Activated B cell treated with CpG ODN at 0.5 μM for 24 hours (primary cell): ENCODE measurements at regions not wholly inside any gene's neighbourhood (a gene's known extent, or its start where the extent isn't known, plus 50 kb on each side); places are given as distances from the start of the nearest gene placed in this dataset.

Experiments
- ATAC-seq: fragments of 200-7000 bp; cut with Tn5 transposase; one replicate; pipeline ENCODE4 v1.10.0; 2021; ENCODE audit warnings: low read depth, mild to moderate bottlenecking, moderate library complexity
- CTCF ChIA-PET: fragments of 350-600 bp; sonication (Branson Sonifier 250); formaldehyde crosslinking; loops from one replicate; lab custom pipeline; 2021; ENCODE audit warnings: antibody characterized with exemption; lab: Charles Lee
- POLR2A ChIA-PET: fragments of 350-600 bp; sonication (Branson Sonifier 250); formaldehyde crosslinking; loops from one replicate; lab custom pipeline; 2021; ENCODE audit warnings: antibody characterized with exemption; lab: Charles Lee
- DNase-seq: peaks from one replicate; pipeline ENCODE4 v3.0.0; 2022
- H3K27ac Mint-ChIP-seq: one replicate; pipeline ENCODE4 v1.8.0; 2020; ENCODE audit warnings: mixed read lengths
- H3K27me3 Mint-ChIP-seq: one replicate; pipeline ENCODE4 v1.8.0; 2021; ENCODE audit warnings: mixed read lengths
- H3K36me3 Mint-ChIP-seq: one replicate; pipeline ENCODE4 v1.8.0; 2021; ENCODE audit warnings: low read depth, mixed read lengths
- H3K4me1 Mint-ChIP-seq: one replicate; pipeline ENCODE4 v1.8.0; 2021; ENCODE audit warnings: mixed read lengths
- H3K4me3 Mint-ChIP-seq: one replicate; pipeline ENCODE4 v1.8.0; 2020; ENCODE audit warnings: mild to moderate bottlenecking, mixed read lengths
- H3K9me3 Mint-ChIP-seq: one replicate; pipeline ENCODE4 v1.8.0; 2020; ENCODE audit warnings: mixed read lengths
- CTCF ChIP-seq: fragments of 200-600 bp; IDR thresholded peaks from one replicate; pipeline ENCODE4 v1.8.0; 2022; ENCODE audit warnings: antibody characterized with exemption, mild to moderate bottlenecking
- intact Hi-C: fragments of 100-400 bp; cut with micrococcal nuclease; formaldehyde crosslinking; loops from one replicate; pipeline ENCODE4 v1.15.1; 2024

- TF ChIP-seq CTCF = no peak
- Mint-ChIP-seq H3K4me1 (no peaks in the 10 kb centered on the region), H3K27ac (no peak overlapping the region), H3K27me3 (peaks cover 8% of the 10 kb centered on the region), H3K9me3 (no peaks in the 10 kb centered on the region), H3K36me3 (no peaks in the 10 kb centered on the region), H3K4me3 (no peak overlapping the region)
- ChIA-PET CTCF (no interaction called here), POLR2A (no interaction called here)
- intact Hi-C loops = loop anchor here (5.0 to 10.0 kb wide), 3 partner anchors 178 to 1575 kb away; no protein-coding TSS in a partner anchor
- ATAC-seq (no peak), DNase-seq (no peak)
Measured at GRCh38 chr13:31049833-31050232, 111.9 kb downstream of the HSPH1 start.

- no peak for ATAC-seq
- Mint-ChIP-seq H3K4me1 (peaks cover 5% of the 10 kb centered on the region), H3K4me3 (no peak overlapping the region), H3K27ac (no peak overlapping the region), H3K9me3 (no peaks in the 10 kb centered on the region), H3K27me3 (peaks cover 13% of the 10 kb centered on the region), H3K36me3 (no peaks in the 10 kb centered on the region)
- no peak for DNase-seq
- CTCF ChIA-PET = no interaction called here
- POLR2A ChIA-PET = no interaction called here
- intact Hi-C loops = loop anchor here (5.0 to 10.0 kb wide), 3 partner anchors 177 to 1574 kb away; no protein-coding TSS in a partner anchor
- no peak for TF ChIP-seq CTCF
Measured at GRCh38 chr13:31049083-31049482, 112.6 kb downstream of the HSPH1 start.

GRCh38 chr13:31048521-31048920, 113.2 kb downstream of the HSPH1 start:
- no peak for ATAC-seq
- Mint-ChIP-seq H3K4me1 (peaks cover 6% of the 10 kb centered on the region), H3K4me3 (no peak overlapping the region), H3K9me3 (no peaks in the 10 kb centered on the region), H3K27ac (no peak overlapping the region), H3K36me3 (no peaks in the 10 kb centered on the region), H3K27me3 (peaks cover 17% of the 10 kb centered on the region)
- DNase-seq = no peak
- TF ChIP-seq CTCF = no peak
- ChIA-PET CTCF (interaction anchor here (1.1 kb wide), 1 partner anchor 831 kb away, joined by 3 read pairs; no protein-coding TSS in a partner anchor), POLR2A (no interaction called here)
- intact Hi-C loops = loop anchor here (5.0 to 10.0 kb wide), 3 partner anchors 176 to 1574 kb away; no protein-coding TSS in a partner anchor

- ATAC-seq (no peak), DNase-seq (no peak)
- Mint-ChIP-seq H3K36me3 (no peaks in the 10 kb centered on the region), H3K27ac (no peak overlapping the region), H3K4me1 (peaks cover 15% of the 10 kb centered on the region), H3K9me3 (no peaks in the 10 kb centered on the region), H3K27me3 (peaks cover 27% of the 10 kb centered on the region), H3K4me3 (no peak overlapping the region)
- no peak for TF ChIP-seq CTCF
- ChIA-PET CTCF (interaction anchor here (1.4 kb wide), 1 partner anchor 914 kb away, joined by 3 read pairs; no protein-coding TSS in a partner anchor), POLR2A (no interaction called here)
- intact Hi-C loops = loop anchor here (5.0 to 10.0 kb wide), 3 partner anchors 174 to 1572 kb away; no protein-coding TSS in a partner anchor
Measured at GRCh38 chr13:31046711-31047279, 114.3 kb downstream of the TEX26 start.

GRCh38 chr13:31045286-31046081, 113.0 kb downstream of the TEX26 start:
- ChIA-PET POLR2A (no interaction called here), CTCF (interaction anchor here (0.8 to 1.4 kb wide), 5 partner anchors 11 to 916 kb away, joined by 3 to 7 read pairs (median 3); no protein-coding TSS in a partner anchor)
- Mint-ChIP-seq H3K4me1 (peaks cover 15% of the 10 kb centered on the region), H3K27me3 (peaks cover 28% of the 10 kb centered on the region), H3K36me3 (no peaks in the 10 kb centered on the region), H3K9me3 (no peaks in the 10 kb centered on the region), H3K4me3 (no peak overlapping the region), H3K27ac (no peak overlapping the region)
- intact Hi-C loops = loop anchor here (5.0 to 10.0 kb wide), 3 partner anchors 173 to 1571 kb away; no protein-coding TSS in a partner anchor
- no peak for TF ChIP-seq CTCF
- ATAC-seq (no peak), DNase-seq (no peak)
